ENCODE measurements at regions not wholly inside any gene's neighbourhood (a gene's known extent, or its start where the extent isn't known, plus 50 kb on each side); places are given as distances from the start of the nearest gene placed in this dataset.

GRCh38 chr20:12289465-12289864 is 371.8 kb downstream of the BTBD3 start:
- DNase-seq (ENCODE audit: low spot score): no peak

DNA sequence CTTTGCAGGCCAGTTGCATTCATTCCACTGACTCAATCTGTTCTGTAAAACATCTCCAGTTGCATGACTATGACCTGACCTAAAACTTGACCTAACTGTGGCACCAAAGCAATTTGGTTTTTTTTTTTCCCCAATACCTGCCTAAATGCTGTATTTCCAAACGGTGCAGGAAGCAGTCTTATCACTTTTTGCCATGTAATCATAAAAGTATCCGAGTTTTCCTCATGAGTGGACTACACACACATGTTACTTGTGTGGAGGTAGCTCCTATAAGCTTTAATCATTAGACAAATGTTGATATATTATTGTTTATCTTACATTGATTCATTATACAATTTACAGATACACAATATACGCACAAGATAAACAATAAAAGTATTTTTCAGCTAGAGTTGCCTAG is 373.7 kb downstream of the BTBD3 start:
- DNase-seq (ENCODE audit: low spot score): no peak

GRCh38 chr20:12293900-12294299 is 376.2 kb downstream of the BTBD3 start:
- DNase-seq (ENCODE audit: low spot score): no peak

- no peak for DNase-seq (ENCODE audit: low spot score)
Measured at GRCh38 chr20:12294678-12295077, 377.0 kb downstream of the BTBD3 start.

GRCh38 chr20:12305188-12305950 is 387.7 kb downstream of the BTBD3 start:
- DNase-seq (ENCODE audit: low spot score): no peak

- DNase-seq (ENCODE audit: low spot score): no peak
Measured at GRCh38 chr20:12306107-12306506, 388.4 kb downstream of the BTBD3 start.

GRCh38 chr20:12311094-12311865 is 393.6 kb downstream of the BTBD3 start:
- DNase-seq (ENCODE audit: low spot score): no peak

DNA sequence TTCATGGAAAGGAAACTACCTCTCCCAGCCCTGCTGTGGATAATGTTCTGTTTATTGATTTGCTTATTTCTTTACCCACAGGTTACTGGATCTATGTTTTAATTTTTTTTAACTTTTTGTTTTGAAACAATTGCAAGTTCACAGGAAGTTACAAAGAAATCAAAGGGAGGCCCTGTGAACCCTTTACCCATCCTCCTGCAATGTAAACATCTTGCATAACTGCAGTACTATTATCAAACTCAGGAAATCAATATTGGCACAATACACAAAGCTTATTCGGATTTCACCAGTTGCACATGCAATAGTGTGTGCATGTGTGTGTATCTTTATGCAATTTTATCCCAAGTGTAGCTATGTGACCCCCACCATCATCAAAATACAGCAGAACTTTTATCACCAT is 398.0 kb downstream of the BTBD3 start:
- DNase-seq (ENCODE audit: low spot score): no peak

GRCh38 chr20:12316794-12317193 is 399.1 kb downstream of the BTBD3 start:
- no peak for DNase-seq (ENCODE audit: low spot score)

DNA sequence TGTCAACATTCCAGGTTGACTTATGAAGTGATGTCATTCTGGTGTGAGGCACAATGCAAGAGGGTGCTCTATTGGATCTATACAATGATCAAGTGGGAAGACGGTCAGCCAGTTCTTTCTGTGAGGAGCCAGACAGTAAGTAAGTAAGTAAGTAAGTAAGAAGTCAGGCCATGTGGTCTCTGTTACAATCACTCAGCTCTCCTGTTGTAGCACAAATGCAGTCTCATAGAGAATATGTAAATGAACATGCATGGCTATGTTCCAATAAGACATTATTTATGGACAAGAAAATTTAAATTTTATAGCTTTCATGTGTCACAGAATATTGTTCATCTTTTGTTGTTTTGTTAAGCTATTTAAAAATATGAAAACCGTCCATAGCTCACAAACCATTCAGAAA is 399.7 kb downstream of the BTBD3 start:
- DNase-seq (ENCODE audit: low spot score): no peak

DNA sequence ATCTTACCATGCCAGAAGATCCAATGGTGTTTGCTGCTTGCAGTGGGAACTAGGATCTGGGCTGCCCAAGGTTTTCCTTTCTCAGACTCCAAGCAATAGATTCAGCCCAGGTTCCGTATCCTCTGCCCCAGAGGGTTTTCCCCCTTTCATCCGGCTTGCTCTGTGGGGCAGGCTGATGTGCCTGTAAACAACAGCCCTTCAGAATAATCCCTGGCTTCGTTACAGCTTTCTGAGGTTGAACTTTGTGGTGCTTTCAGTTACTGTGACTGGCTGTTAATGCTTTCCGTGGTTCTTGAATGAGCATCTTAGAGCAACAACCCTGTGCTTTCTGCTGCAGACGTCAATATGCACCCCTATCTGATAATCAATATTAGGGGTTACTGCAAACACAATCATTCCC is 400.4 kb downstream of the BTBD3 start:
- no peak for DNase-seq (ENCODE audit: low spot score)

DNA sequence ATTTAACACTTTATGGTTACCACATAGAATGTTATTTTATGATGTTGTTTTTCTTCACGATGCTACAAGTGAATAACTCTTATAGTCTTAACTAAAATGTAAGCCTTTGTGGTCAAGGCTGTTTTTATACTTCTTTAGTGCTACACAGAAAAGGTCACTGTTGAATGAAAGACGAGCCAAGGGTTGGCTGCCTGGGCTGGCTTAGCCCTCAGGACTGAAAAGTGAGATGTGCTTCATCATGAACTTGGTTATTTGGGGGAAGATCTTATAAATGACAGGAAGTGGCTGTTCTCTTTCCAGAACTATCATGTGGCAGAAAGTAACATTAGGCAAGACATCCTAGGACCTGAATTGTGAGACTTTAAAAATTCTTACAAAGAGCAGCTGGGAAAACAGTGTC is 404.0 kb downstream of the BTBD3 start:
- DNase-seq (ENCODE audit: low spot score): no peak

- DNase-seq (ENCODE audit: low spot score): no peak
Measured at GRCh38 chr20:12327205-12327604, 409.5 kb downstream of the BTBD3 start.

GRCh38 chr20:12331236-12331635 is 413.5 kb downstream of the BTBD3 start:
- DNase-seq (ENCODE audit: low spot score): no peak

DNA sequence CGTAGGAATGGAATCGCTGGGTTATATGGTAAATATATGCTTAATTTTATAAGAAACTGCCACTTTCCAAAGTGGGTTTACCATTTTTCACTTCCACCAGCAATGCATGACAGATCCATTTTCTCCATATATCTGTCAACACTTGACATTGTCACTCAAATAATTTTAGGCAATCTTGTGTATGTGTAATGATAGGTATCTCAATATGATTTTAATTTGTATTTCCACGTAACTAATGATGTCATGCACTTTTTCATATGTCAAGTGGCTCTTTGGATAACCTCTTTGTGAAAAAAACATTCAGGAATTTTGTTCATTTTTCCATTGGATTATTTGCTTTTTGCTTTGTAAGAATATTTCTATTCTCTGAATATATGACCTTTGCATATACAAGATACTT is 419.9 kb downstream of the BTBD3 start:
- DNase-seq (ENCODE audit: low spot score): no peak

GRCh38 chr20:12345978-12346377 is 428.3 kb downstream of the BTBD3 start:
- DNase-seq (ENCODE audit: low spot score): no peak

DNA sequence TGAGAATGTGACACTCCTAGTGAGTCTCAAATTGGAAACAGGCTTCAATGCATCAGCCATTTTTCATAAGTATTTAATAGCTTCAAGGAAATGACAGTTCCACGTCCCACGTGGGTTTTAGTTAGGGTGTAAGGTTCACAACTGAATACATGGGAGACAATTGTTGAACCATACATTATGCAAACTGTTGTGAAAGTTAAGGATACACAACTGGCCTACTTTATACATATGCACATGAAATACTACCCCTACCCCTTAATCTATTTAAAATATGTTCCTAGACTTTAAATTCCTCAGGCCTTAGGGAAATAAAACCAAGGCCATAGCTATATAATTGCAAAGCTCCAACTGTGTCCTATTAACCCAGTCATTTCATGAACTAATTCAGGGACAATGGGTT is 436.1 kb downstream of the BTBD3 start:
- no peak for DNase-seq (ENCODE audit: low spot score)

DNA sequence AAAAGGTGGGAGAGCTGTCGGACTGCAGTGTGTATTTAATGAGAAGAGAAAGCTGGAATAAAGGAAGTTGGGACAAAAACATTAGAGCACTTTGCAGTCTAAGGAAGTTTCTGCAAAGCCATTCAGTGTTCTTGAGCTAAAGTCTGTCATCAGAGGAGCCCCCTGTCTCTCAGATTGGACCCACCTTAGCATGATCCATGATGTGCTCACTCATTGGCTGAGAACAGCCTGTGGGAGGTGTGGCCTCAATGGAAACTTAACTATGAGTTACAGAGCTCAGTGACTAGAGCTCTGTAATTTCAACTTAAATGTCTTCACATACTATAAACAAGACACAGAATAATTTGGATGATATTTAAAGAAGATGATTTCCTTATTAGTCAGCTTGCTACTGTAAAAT is 437.0 kb downstream of the BTBD3 start:
- DNase-seq (ENCODE audit: low spot score): no peak

- DNase-seq (ENCODE audit: low spot score): no peak
Measured at GRCh38 chr20:12355185-12355584, 437.5 kb downstream of the BTBD3 start.

DNA sequence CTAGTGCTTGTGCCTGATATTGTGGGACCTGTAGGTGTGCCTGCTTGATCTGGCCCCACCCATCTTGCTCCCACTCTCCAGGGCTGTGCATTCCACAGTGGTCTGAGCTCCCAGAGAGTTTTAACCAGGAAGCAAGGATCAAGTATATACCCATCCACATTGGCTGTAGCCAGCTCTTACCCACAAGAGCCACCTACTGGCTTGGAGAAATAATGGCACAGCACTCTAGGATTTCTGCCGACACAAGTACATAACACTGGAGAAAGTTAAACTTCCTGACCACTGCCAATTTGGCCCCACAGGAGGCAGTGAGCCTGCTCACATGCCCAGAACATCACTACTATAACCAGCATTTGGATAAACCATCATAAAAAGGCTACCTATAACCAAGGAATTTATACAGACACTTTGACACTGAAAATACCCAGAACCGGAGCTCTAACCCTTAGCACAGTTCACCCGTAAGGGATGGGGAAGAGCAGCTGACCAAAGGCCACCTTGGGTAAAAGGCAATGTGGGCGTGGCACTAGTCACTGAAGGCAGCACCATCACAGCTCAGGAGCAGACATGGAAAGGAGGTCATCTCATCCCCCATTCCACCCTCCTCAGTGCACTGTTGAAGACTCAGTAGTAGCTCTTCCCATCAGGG is 440.4 kb downstream of the BTBD3 start:
- no peak for DNase-seq (ENCODE audit: low spot score)

DNA sequence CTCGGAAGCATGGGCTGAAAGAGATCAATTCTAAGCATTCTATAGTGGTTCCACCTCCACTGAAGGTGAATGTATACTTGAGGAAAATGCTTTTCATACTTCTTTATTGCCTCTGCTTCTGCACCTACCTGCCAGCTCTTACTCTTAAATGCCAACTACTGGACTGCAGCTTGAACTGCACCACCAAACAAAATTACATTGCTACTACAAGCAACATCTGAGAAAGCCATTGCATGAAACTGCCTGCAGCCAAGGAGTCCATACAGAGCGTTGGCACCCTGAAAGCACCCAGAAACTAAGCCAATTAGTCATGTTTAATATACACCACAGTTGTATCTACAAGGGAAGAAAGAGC is 440.9 kb downstream of the BTBD3 start:
- DNase-seq (ENCODE audit: low spot score): no peak

DNA sequence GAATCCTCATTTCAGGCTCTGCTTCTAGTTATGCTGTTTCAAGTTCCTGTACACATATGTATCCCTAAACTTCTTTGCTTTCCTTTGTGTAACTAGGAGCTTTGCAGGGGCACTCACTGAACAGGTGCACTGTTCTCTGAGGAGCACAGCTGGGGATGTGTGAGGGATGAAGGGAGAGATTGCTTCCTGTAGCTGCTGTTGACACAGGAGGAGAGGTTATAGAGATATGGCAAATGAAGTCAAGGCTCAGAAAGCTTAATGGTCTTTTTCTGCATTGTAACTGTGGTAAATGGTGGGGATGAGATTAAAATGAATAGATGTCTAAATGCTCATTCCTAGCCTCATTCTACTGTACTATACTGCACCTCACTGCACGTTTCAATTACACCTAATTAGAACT is 454.3 kb downstream of the BTBD3 start:
- no peak for DNase-seq (ENCODE audit: low spot score)

DNA sequence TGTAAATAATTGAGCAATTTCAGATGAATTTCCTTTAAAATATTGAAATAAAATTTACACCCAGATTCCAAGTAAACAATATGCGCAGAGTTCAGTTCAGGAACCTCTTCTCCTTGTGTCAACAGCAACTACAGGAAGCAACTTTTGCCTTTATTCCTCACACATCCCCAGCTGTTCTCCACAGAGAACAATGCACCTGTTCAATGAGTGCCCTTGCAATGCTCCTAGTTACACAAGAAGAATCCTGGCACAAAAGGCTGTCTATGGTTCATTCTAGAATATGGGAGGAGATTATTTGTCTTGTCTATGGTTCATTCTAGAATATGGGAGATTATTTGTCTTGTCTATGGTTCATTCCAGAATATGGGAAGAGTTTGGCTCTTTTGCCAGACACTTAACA is 454.9 kb downstream of the BTBD3 start:
- no peak for DNase-seq (ENCODE audit: low spot score)
